Neuronal stem cell (in vitro differentiated cells): ENCODE measurements at regions not wholly inside any gene's neighbourhood (a gene's known extent, or its start where the extent isn't known, plus 50 kb on each side); places are given as distances from the start of the nearest gene placed in this dataset.

Experiments used
- DNase-seq: peaks from one replicate; pipeline ENCODE4 v3.0.0-alpha.2; 2013; ENCODE audit warnings: low spot score
- H2AFZ ChIP-seq: one replicate; pipeline ENCODE4 v1.6.1; 2013; ENCODE audit warnings: mild to moderate bottlenecking, low read length, inconsistent platforms
- H2AK5ac ChIP-seq: 2 replicates; pipeline ENCODE4 v1.6.1; 2013; ENCODE audit warnings: low read depth, mild to moderate bottlenecking, inconsistent platforms, low read length, moderate library complexity, mixed read lengths
- H2BK120ac ChIP-seq: 2 replicates; pipeline ENCODE4 v1.6.1; 2013; ENCODE audit warnings: low read depth, mild to moderate bottlenecking, inconsistent platforms, low read length, moderate library complexity, mixed read lengths
- H2BK12ac ChIP-seq: one replicate; pipeline ENCODE4 v1.6.1; 2013; ENCODE audit warnings: low read length, inconsistent platforms
- H2BK15ac ChIP-seq: 2 replicates; pipeline ENCODE4 v1.6.1; 2013; ENCODE audit warnings: mild to moderate bottlenecking, low read length, inconsistent platforms, mixed read lengths
- H2BK5ac ChIP-seq: one replicate; pipeline ENCODE4 v1.6.1; 2013; ENCODE audit warnings: inconsistent platforms, mild to moderate bottlenecking, low read length, moderate library complexity
- H3K14ac ChIP-seq: one replicate; pipeline ENCODE4 v1.6.1; 2013; ENCODE audit warnings: low read length, inconsistent platforms
- H3K18ac ChIP-seq: 2 replicates; pipeline ENCODE4 v1.6.1; 2013; ENCODE audit warnings: low read length, inconsistent platforms
- H3K23ac ChIP-seq: 2 replicates; pipeline ENCODE4 v1.6.1; 2013; ENCODE audit warnings: low read depth, mild to moderate bottlenecking, mixed read lengths, low read length, inconsistent platforms; ENCODE audit not compliant: poor library complexity
- H3K27ac ChIP-seq: replicated peaks from 3 replicates; pipeline ENCODE4 v1.5.1; 2013; ENCODE audit warnings: low read length, inconsistent platforms
- H3K27me3 ChIP-seq, 3 experiments: 2 replicates each; pipeline ENCODE4 v1.6.1; 2013; ENCODE audit warnings: low read length in 3 of 3, mild to moderate bottlenecking in 2 of 3, inconsistent platforms in 1 of 3, low read depth in 1 of 3, mixed read lengths in 1 of 3, moderate library complexity in 1 of 3; ENCODE audit not compliant: control insufficient read depth in 3 of 3, insufficient read depth in 3 of 3
- H3K36me3 ChIP-seq, 2 donors: replicated peaks in 1 of 2; 2 replicates each; pipeline ENCODE4 v1.6.1; 2013; ENCODE audit warnings: low read length in 2 of 2; ENCODE audit not compliant: control insufficient read depth in 2 of 2, insufficient read depth in 2 of 2
- H3K4ac ChIP-seq: 2 replicates; pipeline ENCODE4 v1.6.1; 2013; ENCODE audit warnings: inconsistent platforms, mild to moderate bottlenecking, low read length, moderate library complexity
- H3K4me1 ChIP-seq, 2 donors: 1 replicate in 1 of 2; 2 replicates in 1 of 2; pipeline ENCODE4 v1.6.1; 2013; ENCODE audit warnings: low read length in 2 of 2, low read depth in 1 of 2; ENCODE audit not compliant: control insufficient read depth in 2 of 2, insufficient read depth in 1 of 2
- H3K4me2 ChIP-seq: one replicate; pipeline ENCODE4 v1.6.1; 2013; ENCODE audit warnings: mild to moderate bottlenecking, low read length, inconsistent platforms; ENCODE audit not compliant: insufficient read depth, poor library complexity, severe bottlenecking
- H3K4me3 ChIP-seq, 2 donors: 2 replicates each; pipeline ENCODE4 v1.5.1; 2013; ENCODE audit warnings: low read length in 2 of 2, mild to moderate bottlenecking in 2 of 2, inconsistent platforms in 1 of 2, moderate library complexity in 1 of 2
- H3K79me1 ChIP-seq: one replicate; pipeline ENCODE4 v1.6.1; 2013; ENCODE audit warnings: low read depth, mild to moderate bottlenecking, inconsistent platforms, low read length, moderate library complexity
- H3K9ac ChIP-seq: one replicate; pipeline ENCODE4 v1.6.1; 2013; ENCODE audit warnings: mild to moderate bottlenecking, low read depth, low read length, inconsistent platforms; ENCODE audit not compliant: poor library complexity
- H3K9me3 ChIP-seq, 2 donors: replicated peaks in 1 of 2; 2 replicates each; pipeline versions ENCODE3 to v1.6.1; 2013; ENCODE audit warnings: low read length in 2 of 2, mild to moderate bottlenecking in 2 of 2, inconsistent platforms in 1 of 2, low read depth in 1 of 2, mixed read lengths in 1 of 2, moderate library complexity in 1 of 2; ENCODE audit not compliant: control insufficient read depth in 2 of 2, insufficient read depth in 1 of 2
- H4K8ac ChIP-seq: one replicate; pipeline ENCODE4 v1.6.1; 2013; ENCODE audit warnings: low read depth, mild to moderate bottlenecking, inconsistent platforms, low read length, moderate library complexity
- H4K91ac ChIP-seq: one replicate; pipeline ENCODE4 v1.6.1; 2013; ENCODE audit warnings: low read length, low read depth, mild to moderate bottlenecking, inconsistent platforms; ENCODE audit not compliant: poor library complexity
- WGBS, 2 donors: extraction: QIAGEN DNeasy Blood & Tissue Kit; methylation state at CpG; one replicate each; pipeline ENCODE4 v1.1.7; 2013; ENCODE audit warnings: missing lambda C conversion rate in 2 of 2, mixed read lengths in 1 of 2; ENCODE audit not compliant: insufficient read length in 2 of 2, insufficient replicate concordance in 1 of 2; ENCODE audit errors: extremely low coverage in 2 of 2; 5-methylcytosine and 5-hydroxymethylcytosine counted together

- Histone ChIP-seq H2AFZ (no peak overlapping the region), H3K4me1 (no peaks in the 10 kb centered on the region), H3K23ac (no peak overlapping the region), H3K27me3 (no peaks in the 10 kb centered on the region), H3K27ac (no peak overlapping the region), H3K9ac (no peak overlapping the region), H2BK120ac (no peak overlapping the region), H2AK5ac (no peak overlapping the region), H3K18ac (no peak overlapping the region), H2BK5ac (no peak overlapping the region), H2BK15ac (no peak overlapping the region), H3K4ac (no peak overlapping the region), H2BK12ac (no peak overlapping the region), H3K9me3 (no peaks in the 10 kb centered on the region), H3K36me3 (no peaks in the 10 kb centered on the region), H4K8ac (no peak overlapping the region), H3K4me3 (no peak overlapping the region), H3K79me1 (no peaks in the 10 kb centered on the region), H4K91ac (no peak overlapping the region), H3K14ac (no peak overlapping the region), H3K4me2 (no peak overlapping the region)
- DNase-seq: no peak
Measured at GRCh38 chr3:111415018-111415417, 127.0 kb upstream of the CD96 start.

GRCh38 chr3:111418391-111418790, 123.6 kb upstream of the CD96 start:
- Histone ChIP-seq H3K27me3 (no peaks in the 10 kb centered on the region), H2BK15ac (no peak overlapping the region), H3K4me2 (no peak overlapping the region), H2BK5ac (no peak overlapping the region), H3K79me1 (no peaks in the 10 kb centered on the region), H3K36me3 (no peaks in the 10 kb centered on the region), H3K4ac (no peak overlapping the region), H2AK5ac (no peak overlapping the region), H3K4me1 (no peaks in the 10 kb centered on the region), H3K9ac (no peak overlapping the region), H3K14ac (no peak overlapping the region), H2BK12ac (no peak overlapping the region), H2AFZ (no peak overlapping the region), H3K9me3 (no peaks in the 10 kb centered on the region), H4K91ac (no peak overlapping the region), H2BK120ac (no peak overlapping the region), H3K18ac (no peak overlapping the region), H3K4me3 (no peak overlapping the region), H4K8ac (no peak overlapping the region), H3K27ac (no peak overlapping the region), H3K23ac (no peak overlapping the region)
- DNase-seq: no peak
- no CpG with 5 or more reads among the region's 1 CpG for WGBS, 2 donors

GRCh38 chr3:111428301-111428700, 113.7 kb upstream of the CD96 start:
- Histone ChIP-seq H3K79me1 (no peaks in the 10 kb centered on the region), H3K4ac (no peak overlapping the region), H2AFZ (no peak overlapping the region), H3K4me2 (no peak overlapping the region), H2AK5ac (no peak overlapping the region), H4K8ac (no peak overlapping the region), H3K9ac (no peak overlapping the region), H2BK12ac (no peak overlapping the region), H3K4me3 (no peak overlapping the region), H3K9me3 (no peaks in the 10 kb centered on the region), H3K18ac (no peak overlapping the region), H2BK5ac (no peak overlapping the region), H4K91ac (no peak overlapping the region), H3K4me1 (no peaks in the 10 kb centered on the region), H3K27ac (no peak overlapping the region), H2BK15ac (no peak overlapping the region), H3K27me3 (no peaks in the 10 kb centered on the region), H3K23ac (no peak overlapping the region), H3K36me3 (no peaks in the 10 kb centered on the region), H2BK120ac (no peak overlapping the region), H3K14ac (no peak overlapping the region)
- no peak for DNase-seq

- WGBS, 2 donors: 100% methylated on average over 1 of the region's 3 CpGs
Measured at GRCh38 chr3:111434941-111435622, 106.9 kb upstream of the CD96 start.

More at GRCh38 chr3:111434941-111435622, 106.9 kb upstream of the CD96 start:
- no peak overlapping the region for H2AFZ ChIP-seq
- H2AK5ac ChIP-seq: no peak overlapping the region
- H4K8ac ChIP-seq: no peak overlapping the region
- H3K27ac ChIP-seq: no peak overlapping the region
- H4K91ac ChIP-seq: no peak overlapping the region
- no peak overlapping the region for H3K9ac ChIP-seq
- no peak overlapping the region for H3K4me3 ChIP-seq
- no peak overlapping the region for H2BK15ac ChIP-seq
- H3K18ac ChIP-seq: no peak overlapping the region
- H3K4me1 ChIP-seq: no peaks in the 10 kb centered on the region
- no peak overlapping the region for H3K14ac ChIP-seq
- H3K4me2 ChIP-seq: no peak overlapping the region
- H3K36me3 ChIP-seq: no peaks in the 10 kb centered on the region
- H3K4ac ChIP-seq: no peak overlapping the region
- H3K9me3 ChIP-seq: no peaks in the 10 kb centered on the region
- no peak overlapping the region for H2BK5ac ChIP-seq
- no peak overlapping the region for H2BK120ac ChIP-seq
- H3K27me3 ChIP-seq: no peaks in the 10 kb centered on the region
- DNase-seq: no peak
- no peak overlapping the region for H2BK12ac ChIP-seq
- no peak overlapping the region for H3K23ac ChIP-seq
- H3K79me1 ChIP-seq: no peaks in the 10 kb centered on the region
